GM12878 (cell line): ENCODE measurements at regions not wholly inside any gene's neighbourhood (a gene's known extent, or its start where the extent isn't known, plus 50 kb on each side); places are given as distances from the start of the nearest gene placed in this dataset.

Source experiments
- ATAC-seq: fragments of 200-7000 bp; cut with Tn5 transposase; 3 replicates; pipeline ENCODE4 v1.9.1; 2020; ENCODE audit warnings: mild to moderate bottlenecking, moderate library complexity
- BruUV-seq: library from RNA; stranded (reverse); fragments of 400-500 nt; replicated peaks from 2 replicates; lab custom pipeline; 2021; lab: Mats Ljungman, UMichigan
- CTCF ChIA-PET: fragments of 300-600 bp; sonication (Branson Sonifier 250); formaldehyde crosslinking; extraction: SDS; loops from one replicate; lab custom pipeline; 2021; ENCODE audit warnings: inconsistent platforms; lab: Yijun Ruan, JAX
- POLR2A ChIA-PET: fragments of 350-600 bp; formaldehyde crosslinking; extraction: SDS; loops from one replicate; lab custom pipeline; 2021; ENCODE audit warnings: inconsistent platforms; lab: Charles Lee
- RAD21 ChIA-PET: fragments of 300-600 bp; sonication (Branson Sonifier 250); formaldehyde crosslinking; loops from one replicate; lab custom pipeline; 2023; ENCODE audit warnings: antibody characterized with exemption; ENCODE audit not compliant: unreplicated experiment; lab: Charles Lee
- SMC1A ChIA-PET: fragments of 300-600 bp; sonication (Branson Sonifier 250); formaldehyde crosslinking; loops from one replicate; lab custom pipeline; 2023; ENCODE audit not compliant: unreplicated experiment, uncharacterized antibody; lab: Charles Lee
- DNase-seq: peaks from one replicate; pipeline ENCODE4 v3.0.0-alpha.2; 2011; ENCODE audit warnings: low read depth, low spot score
- FAIRE-seq: peaks from 3 replicates; lab custom pipeline; 2011; peaks lifted over from hg19 to GRCh38; lab: Jason Lieb, UNC
- H2AFZ ChIP-seq: 2 replicates; pipeline ENCODE4 v1.6.0; 2011; ENCODE audit warnings: low read depth, low read length, control low read depth; ENCODE audit not compliant: control insufficient read depth
- H3K27ac ChIP-seq: 2 replicates; pipeline ENCODE4 v1.5.1; 2011; ENCODE audit warnings: control low read depth; ENCODE audit not compliant: control insufficient read depth, insufficient read depth
- H3K27me3 ChIP-seq, 2 experiments: replicated peaks in 1 of 2; 2 replicates each; pipeline versions ENCODE4 v1.6.0 to v1.6.1; 2011; ENCODE audit warnings: low read length in 1 of 2; ENCODE audit not compliant: control insufficient read depth in 2 of 2, insufficient read depth in 2 of 2
- H3K36me3 ChIP-seq, 2 experiments: 2 replicates each; pipeline ENCODE4 v1.5.1; 2011; ENCODE audit warnings: low read length in 1 of 2; ENCODE audit not compliant: control insufficient read depth in 2 of 2, insufficient read depth in 2 of 2
- H3K4me1 ChIP-seq: 2 replicates; pipeline ENCODE4 v1.6.1; 2011; ENCODE audit warnings: mild to moderate bottlenecking, low read length, moderate library complexity, mixed read lengths; ENCODE audit not compliant: control insufficient read depth, insufficient read depth
- H3K4me2 ChIP-seq: 2 replicates; pipeline ENCODE4 v1.6.0; 2011; ENCODE audit warnings: control low read depth; ENCODE audit not compliant: control insufficient read depth, insufficient read depth
- H3K4me3 ChIP-seq: fragments of 200-600 bp; sonication (generic); 2 replicates; pipeline ENCODE4 v1.5.1; 2016
- H3K79me2 ChIP-seq: 2 replicates; pipeline ENCODE4 v1.6.0; 2011; ENCODE audit warnings: low read length; ENCODE audit not compliant: control insufficient read depth, insufficient read depth
- H3K9ac ChIP-seq: 2 replicates; pipeline ENCODE4 v1.8.0; 2011; ENCODE audit warnings: low read length, control low read depth, mixed read lengths; ENCODE audit not compliant: control insufficient read depth, insufficient read depth
- H3K9me3 ChIP-seq: replicated peaks from 3 replicates; pipeline ENCODE4 v1.5.1; 2011; ENCODE audit warnings: mild to moderate bottlenecking, low read length; ENCODE audit not compliant: control insufficient read depth, insufficient read depth
- H4K20me1 ChIP-seq: 2 replicates; pipeline ENCODE4 v1.6.0; 2011; ENCODE audit not compliant: control insufficient read depth, insufficient read depth
- CBFB ChIP-seq: IDR thresholded peaks from 2 replicates; pipeline ENCODE4 v1.6.1; 2016; ENCODE audit warnings: antibody characterized with exemption, low read depth
- CHD4 ChIP-seq: fragments of 200-600 bp; sonication (generic); IDR thresholded peaks from 2 replicates; pipeline ENCODE4 v1.6.1; 2016; ENCODE audit warnings: mild to moderate bottlenecking
- HDAC6 ChIP-seq: fragments of 200-600 bp; sonication (generic); IDR thresholded peaks from one replicate; pipeline ENCODE4 v1.8.0; 2017; ENCODE audit warnings: antibody characterized with exemption; ENCODE audit not compliant: unreplicated experiment
- IKZF1 ChIP-seq: fragments of 450-650 bp; conservative IDR thresholded peaks from 2 replicates; pipeline ENCODE4 v1.6.1; 2017; ENCODE audit warnings: antibody characterized with exemption, mild to moderate bottlenecking
- MYC ChIP-seq: IDR thresholded peaks from 2 replicates; pipeline ENCODE4 v1.6.1; 2011; ENCODE audit warnings: mild to moderate bottlenecking, low read length, moderate library complexity, inconsistent platforms; ENCODE audit not compliant: insufficient read depth, insufficient replicate concordance, insufficient read length, severe bottlenecking
- RAD51 ChIP-seq: fragments of 450-650 bp; IDR thresholded peaks from 2 replicates; pipeline ENCODE4 v1.6.1; 2016; ENCODE audit warnings: moderate library complexity, mild to moderate bottlenecking, inconsistent platforms
- RB1 ChIP-seq: fragments of 450-650 bp; formaldehyde crosslinking; IDR thresholded peaks from 2 replicates; pipeline ENCODE4 v1.6.1; 2017; ENCODE audit warnings: mild to moderate bottlenecking, borderline replicate concordance
- SP1 ChIP-seq: IDR thresholded peaks from one replicate; pipeline ENCODE4 v1.6.1; 2011; ENCODE audit warnings: low read depth, low read length
- TBL1XR1 ChIP-seq: IDR thresholded peaks from 2 replicates; pipeline ENCODE4 v1.6.1; 2012; ENCODE audit warnings: low read depth, low read length, improper control_type of control experiment
- TCF7 ChIP-seq: IDR thresholded peaks from 2 replicates; pipeline ENCODE4 v1.6.1; 2014; ENCODE audit warnings: antibody characterized with exemption, borderline replicate concordance
- YBX1 ChIP-seq: fragments of 450-650 bp; IDR thresholded peaks from 2 replicates; pipeline ENCODE4 v1.6.1; 2016; ENCODE audit warnings: antibody characterized with exemption
- ZNF217 ChIP-seq: fragments of 450-650 bp; IDR thresholded peaks from 2 replicates; pipeline ENCODE4 v1.6.1; 2017; ENCODE audit warnings: antibody characterized with exemption, mild to moderate bottlenecking
- WGBS: methylation state at CpG from one replicate; pipeline ENCODE4 v1.1.6; 2016; ENCODE audit warnings: low lambda C conversion rate; ENCODE audit not compliant: insufficient replicate concordance, insufficient coverage; ENCODE audit errors: missing lambda C conversion rate; 5-methylcytosine and 5-hydroxymethylcytosine counted together
- in situ Hi-C: fragments of 300-500 bp; cut with MboI; formaldehyde crosslinking; loops from 9 replicates; pipeline ENCODE4 v1.14.3; 2018; ENCODE audit warnings: mixed read lengths
- intact Hi-C: fragments of 100-400 bp; cut with micrococcal nuclease; formaldehyde crosslinking; loops from one replicate; pipeline ENCODE4 v1.14.2; 2022; ENCODE audit not compliant: unreplicated experiment
- TF ChIP-seq, protein P1 (sequence below): fragments of 450-650 bp; formaldehyde crosslinking; IDR thresholded peaks from 2 replicates; pipeline ENCODE4 v1.5.0; 2022; ENCODE audit warnings: mild to moderate bottlenecking, missing genetic modification characterization
- TF ChIP-seq, protein P2 (sequence below): IDR thresholded peaks from 2 replicates; pipeline ENCODE4 v1.6.1; 2011; ENCODE audit warnings: borderline replicate concordance, low read depth, mild to moderate bottlenecking, moderate library complexity, low read length; ENCODE audit not compliant: insufficient read depth, poor library complexity, severe bottlenecking
- TF ChIP-seq, protein P3 (sequence below): fragments of 450-650 bp; conservative IDR thresholded peaks from 2 replicates; pipeline ENCODE4 v1.6.1; 2017; ENCODE audit warnings: mild to moderate bottlenecking, moderate library complexity
- TF ChIP-seq, protein P4 (sequence below): fragments of 450-650 bp; IDR thresholded peaks from 2 replicates; pipeline ENCODE4 v1.6.1; 2016; ENCODE audit warnings: mild to moderate bottlenecking

DNA sequence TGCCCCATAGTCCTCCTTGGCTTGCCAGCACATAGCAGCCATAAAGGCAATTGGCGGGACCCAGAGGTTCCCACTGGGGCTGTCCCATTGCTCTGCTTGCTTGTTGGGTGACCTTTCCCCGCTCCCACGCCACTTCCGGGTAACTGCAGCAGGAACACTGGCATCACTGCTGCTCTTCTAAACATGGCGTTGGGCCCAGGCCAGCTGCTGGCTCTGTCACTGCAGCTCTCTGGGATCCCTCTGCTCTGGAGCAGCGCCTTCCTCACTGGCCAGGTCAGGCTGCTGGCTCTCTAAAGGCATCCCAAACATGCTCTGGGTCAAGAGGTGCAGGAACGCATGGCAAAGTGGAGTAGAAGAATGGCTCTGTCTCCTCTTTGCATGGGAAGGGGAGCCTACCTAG is 92.9 kb downstream of the DRD1 start (continued):
- no peak for TF ChIP-seq IKZF1
- TF ChIP-seq CBFB = no peak
- TF ChIP-seq, protein P1, sequence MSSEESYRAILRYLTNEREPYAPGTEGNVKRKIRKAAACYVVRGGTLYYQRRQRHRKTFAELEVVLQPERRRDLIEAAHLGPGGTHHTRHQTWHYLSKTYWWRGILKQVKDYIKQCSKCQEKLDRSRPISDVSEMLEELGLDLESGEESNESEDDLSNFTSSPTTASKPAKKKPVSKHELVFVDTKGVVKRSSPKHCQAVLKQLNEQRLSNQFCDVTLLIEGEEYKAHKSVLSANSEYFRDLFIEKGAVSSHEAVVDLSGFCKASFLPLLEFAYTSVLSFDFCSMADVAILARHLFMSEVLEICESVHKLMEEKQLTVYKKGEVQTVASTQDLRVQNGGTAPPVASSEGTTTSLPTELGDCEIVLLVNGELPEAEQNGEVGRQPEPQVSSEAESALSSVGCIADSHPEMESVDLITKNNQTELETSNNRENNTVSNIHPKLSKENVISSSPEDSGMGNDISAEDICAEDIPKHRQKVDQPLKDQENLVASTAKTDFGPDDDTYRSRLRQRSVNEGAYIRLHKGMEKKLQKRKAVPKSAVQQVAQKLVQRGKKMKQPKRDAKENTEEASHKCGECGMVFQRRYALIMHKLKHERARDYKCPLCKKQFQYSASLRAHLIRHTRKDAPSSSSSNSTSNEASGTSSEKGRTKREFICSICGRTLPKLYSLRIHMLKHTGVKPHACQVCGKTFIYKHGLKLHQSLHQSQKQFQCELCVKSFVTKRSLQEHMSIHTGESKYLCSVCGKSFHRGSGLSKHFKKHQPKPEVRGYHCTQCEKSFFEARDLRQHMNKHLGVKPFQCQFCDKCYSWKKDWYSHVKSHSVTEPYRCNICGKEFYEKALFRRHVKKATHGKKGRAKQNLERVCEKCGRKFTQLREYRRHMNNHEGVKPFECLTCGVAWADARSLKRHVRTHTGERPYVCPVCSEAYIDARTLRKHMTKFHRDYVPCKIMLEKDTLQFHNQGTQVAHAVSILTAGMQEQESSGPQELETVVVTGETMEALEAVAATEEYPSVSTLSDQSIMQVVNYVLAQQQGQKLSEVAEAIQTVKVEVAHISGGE = no peak
- no peak for TF ChIP-seq RAD51
- TF ChIP-seq RB1 = no peak
- no peak for TF ChIP-seq MYC
- TF ChIP-seq, all 136 proteins: peak for 0

DNA sequence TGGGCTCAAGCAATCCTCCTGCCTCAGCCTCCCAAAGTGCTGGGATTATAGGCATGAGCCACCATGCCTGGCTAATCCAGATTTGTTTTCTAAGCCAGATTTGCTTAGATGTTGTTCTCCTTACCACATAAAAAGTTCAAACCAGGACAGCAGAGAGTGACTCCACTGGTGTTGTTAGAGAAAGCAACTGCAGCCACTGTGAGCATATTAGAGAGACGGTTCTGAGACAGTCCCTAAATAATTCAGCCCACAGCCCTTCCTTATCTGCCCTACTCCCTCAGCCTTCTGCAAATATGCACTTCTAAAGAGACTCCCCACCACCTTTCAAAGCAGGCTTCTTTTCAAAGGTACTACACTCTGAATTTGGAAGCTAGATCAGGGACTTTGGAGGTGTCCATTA is 96.1 kb downstream of the DRD1 start:
- in situ Hi-C loops = no loop called here
- POLR2A ChIA-PET = no interaction called here
- intact Hi-C loops = no loop called here
- H3K4me3 ChIP-seq = no peak overlapping the region
- no peak for TF ChIP-seq MYC
- TF ChIP-seq TBL1XR1 = no peak
- no peak for TF ChIP-seq ZNF217
- TF ChIP-seq, protein P2, sequence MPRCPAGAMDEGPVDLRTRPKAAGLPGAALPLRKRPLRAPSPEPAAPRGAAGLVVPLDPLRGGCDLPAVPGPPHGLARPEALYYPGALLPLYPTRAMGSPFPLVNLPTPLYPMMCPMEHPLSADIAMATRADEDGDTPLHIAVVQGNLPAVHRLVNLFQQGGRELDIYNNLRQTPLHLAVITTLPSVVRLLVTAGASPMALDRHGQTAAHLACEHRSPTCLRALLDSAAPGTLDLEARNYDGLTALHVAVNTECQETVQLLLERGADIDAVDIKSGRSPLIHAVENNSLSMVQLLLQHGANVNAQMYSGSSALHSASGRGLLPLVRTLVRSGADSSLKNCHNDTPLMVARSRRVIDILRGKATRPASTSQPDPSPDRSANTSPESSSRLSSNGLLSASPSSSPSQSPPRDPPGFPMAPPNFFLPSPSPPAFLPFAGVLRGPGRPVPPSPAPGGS = no peak
- no peak for TF ChIP-seq HDAC6
- TF ChIP-seq, protein P3, sequence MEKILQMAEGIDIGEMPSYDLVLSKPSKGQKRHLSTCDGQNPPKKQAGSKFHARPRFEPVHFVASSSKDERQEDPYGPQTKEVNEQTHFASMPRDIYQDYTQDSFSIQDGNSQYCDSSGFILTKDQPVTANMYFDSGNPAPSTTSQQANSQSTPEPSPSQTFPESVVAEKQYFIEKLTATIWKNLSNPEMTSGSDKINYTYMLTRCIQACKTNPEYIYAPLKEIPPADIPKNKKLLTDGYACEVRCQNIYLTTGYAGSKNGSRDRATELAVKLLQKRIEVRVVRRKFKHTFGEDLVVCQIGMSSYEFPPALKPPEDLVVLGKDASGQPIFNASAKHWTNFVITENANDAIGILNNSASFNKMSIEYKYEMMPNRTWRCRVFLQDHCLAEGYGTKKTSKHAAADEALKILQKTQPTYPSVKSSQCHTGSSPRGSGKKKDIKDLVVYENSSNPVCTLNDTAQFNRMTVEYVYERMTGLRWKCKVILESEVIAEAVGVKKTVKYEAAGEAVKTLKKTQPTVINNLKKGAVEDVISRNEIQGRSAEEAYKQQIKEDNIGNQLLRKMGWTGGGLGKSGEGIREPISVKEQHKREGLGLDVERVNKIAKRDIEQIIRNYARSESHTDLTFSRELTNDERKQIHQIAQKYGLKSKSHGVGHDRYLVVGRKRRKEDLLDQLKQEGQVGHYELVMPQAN = no peak
- no peak for TF ChIP-seq TCF7
- no peak for TF ChIP-seq RAD51
- no peak for TF ChIP-seq CHD4
- TF ChIP-seq SP1 = no peak
- no peak for TF ChIP-seq IKZF1
- no peak for TF ChIP-seq YBX1
- TF ChIP-seq, protein P4, sequence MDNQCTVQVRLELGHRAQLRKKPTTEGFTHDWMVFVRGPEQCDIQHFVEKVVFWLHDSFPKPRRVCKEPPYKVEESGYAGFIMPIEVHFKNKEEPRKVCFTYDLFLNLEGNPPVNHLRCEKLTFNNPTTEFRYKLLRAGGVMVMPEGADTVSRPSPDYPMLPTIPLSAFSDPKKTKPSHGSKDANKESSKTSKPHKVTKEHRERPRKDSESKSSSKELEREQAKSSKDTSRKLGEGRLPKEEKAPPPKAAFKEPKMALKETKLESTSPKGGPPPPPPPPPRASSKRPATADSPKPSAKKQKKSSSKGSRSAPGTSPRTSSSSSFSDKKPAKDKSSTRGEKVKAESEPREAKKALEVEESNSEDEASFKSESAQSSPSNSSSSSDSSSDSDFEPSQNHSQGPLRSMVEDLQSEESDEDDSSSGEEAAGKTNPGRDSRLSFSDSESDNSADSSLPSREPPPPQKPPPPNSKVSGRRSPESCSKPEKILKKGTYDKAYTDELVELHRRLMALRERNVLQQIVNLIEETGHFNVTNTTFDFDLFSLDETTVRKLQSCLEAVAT = no peak
- RAD21 ChIA-PET = no interaction called here
- H3K9me3 ChIP-seq = no peaks in the 10 kb centered on the region
- ATAC-seq (no peak), FAIRE-seq (no peak), DNase-seq (no peak)
- H3K4me1 ChIP-seq = no peaks in the 10 kb centered on the region
- H3K27ac ChIP-seq = no peak overlapping the region
- H3K4me2 ChIP-seq = no peak overlapping the region
- SMC1A ChIA-PET = no interaction called here
- no peak overlapping the region for H3K9ac ChIP-seq
- no peaks in the 10 kb centered on the region; a peak in 1 of 4 replicates for H3K27me3 ChIP-seq
- BruUV-seq = no TSS peak
- 0% methylated on average over 1 of the region's 1 CpG for WGBS
- H3K79me2 ChIP-seq = no peaks in the 10 kb centered on the region
- no peaks in the 10 kb centered on the region for H4K20me1 ChIP-seq
- CTCF ChIA-PET = no interaction called here
- H2AFZ ChIP-seq = no peak overlapping the region
- H3K36me3 ChIP-seq = no peaks in the 10 kb centered on the region
